ENCODE measurements at regions not wholly inside any gene's neighbourhood (a gene's known extent, or its start where the extent isn't known, plus 50 kb on each side); places are given as distances from the start of the nearest gene placed in this dataset.

DNA sequence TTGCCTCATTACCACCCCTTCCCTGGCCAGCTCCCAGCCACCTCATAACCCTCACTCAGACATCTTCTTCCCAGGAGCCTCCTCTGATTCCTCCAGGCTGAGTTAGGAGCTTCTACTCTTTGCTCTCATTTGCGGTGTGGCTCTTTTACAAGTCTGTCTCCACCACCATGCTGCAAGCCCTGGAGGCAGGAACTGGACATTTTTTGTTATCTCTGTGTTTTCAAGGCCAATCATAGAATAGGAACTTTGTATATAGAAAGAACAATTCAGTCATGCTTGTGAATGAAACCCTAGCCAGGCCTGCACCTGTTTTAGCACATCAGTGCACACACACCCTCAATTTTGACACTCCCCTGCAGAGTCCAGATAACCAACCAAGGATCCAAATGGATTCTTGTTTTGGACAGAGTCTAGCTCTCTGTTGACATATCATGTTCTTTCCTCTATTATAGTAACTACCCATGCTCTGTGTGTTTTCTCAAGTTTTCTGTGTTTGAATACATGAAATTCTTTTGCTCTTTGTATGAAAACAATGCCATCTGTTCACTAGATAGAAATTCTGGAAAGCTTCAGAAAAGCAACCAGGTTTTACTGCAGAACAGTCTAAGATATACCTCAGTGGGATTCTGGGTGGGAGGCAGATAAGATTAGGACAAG is 60.9 kb upstream of the ZNF648 start:
- Histone ChIP-seq H3K9me3 (no peaks in the 10 kb centered on the region), H3K27me3 (no peaks in the 10 kb centered on the region), H3K4me3 (no peak overlapping the region), H3K27ac (replicated peaks in 1 of 4) (no peak overlapping the region), H3K36me3 (no peaks in the 10 kb centered on the region), H3K4me1 (peaks cover 0 to 15% (median 6%) of the 10 kb centered on the region in 4 donors)
- no peak for DNase-seq (ENCODE audit: extremely low spot score)
- TF ChIP-seq EP300 (IDR thresholded peaks at IDR 0.05): no peak
- TF ChIP-seq POLR2A (IDR thresholded peaks at IDR 0.05; ENCODE audit: low read depth): no peak
- TF ChIP-seq, protein P1, sequence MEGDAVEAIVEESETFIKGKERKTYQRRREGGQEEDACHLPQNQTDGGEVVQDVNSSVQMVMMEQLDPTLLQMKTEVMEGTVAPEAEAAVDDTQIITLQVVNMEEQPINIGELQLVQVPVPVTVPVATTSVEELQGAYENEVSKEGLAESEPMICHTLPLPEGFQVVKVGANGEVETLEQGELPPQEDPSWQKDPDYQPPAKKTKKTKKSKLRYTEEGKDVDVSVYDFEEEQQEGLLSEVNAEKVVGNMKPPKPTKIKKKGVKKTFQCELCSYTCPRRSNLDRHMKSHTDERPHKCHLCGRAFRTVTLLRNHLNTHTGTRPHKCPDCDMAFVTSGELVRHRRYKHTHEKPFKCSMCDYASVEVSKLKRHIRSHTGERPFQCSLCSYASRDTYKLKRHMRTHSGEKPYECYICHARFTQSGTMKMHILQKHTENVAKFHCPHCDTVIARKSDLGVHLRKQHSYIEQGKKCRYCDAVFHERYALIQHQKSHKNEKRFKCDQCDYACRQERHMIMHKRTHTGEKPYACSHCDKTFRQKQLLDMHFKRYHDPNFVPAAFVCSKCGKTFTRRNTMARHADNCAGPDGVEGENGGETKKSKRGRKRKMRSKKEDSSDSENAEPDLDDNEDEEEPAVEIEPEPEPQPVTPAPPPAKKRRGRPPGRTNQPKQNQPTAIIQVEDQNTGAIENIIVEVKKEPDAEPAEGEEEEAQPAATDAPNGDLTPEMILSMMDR (IDR thresholded peaks at IDR 0.05): no peak
- no peak for TF ChIP-seq POLR2AphosphoS5 (IDR thresholded peaks at IDR 0.05)
- WGBS: 94% methylated on average over 1 of the region's 1 CpG
- intact Hi-C loops (cut with DNase I): no loop called here

DNA sequence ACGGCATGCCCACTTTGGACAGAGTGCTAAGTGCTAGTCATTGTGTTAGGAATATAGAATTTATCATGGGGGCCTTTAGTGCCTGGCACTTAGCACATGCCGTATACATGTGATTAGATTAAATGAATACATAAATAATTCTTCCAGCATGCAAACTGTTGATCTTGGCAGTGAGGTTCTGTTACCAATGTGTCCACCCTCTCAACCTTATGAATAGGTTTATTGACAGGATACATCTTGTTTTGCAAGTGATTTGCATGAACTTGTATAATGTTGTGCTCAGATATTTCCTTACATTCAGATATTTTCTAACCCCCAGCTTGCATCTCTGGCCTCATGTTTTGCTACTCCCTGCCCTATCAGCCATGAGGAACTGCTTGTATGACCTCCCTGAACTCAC is 60.3 kb upstream of the ZNF648 start:
- Histone ChIP-seq H3K27me3 (no peaks in the 10 kb centered on the region), H3K4me3 (no peak overlapping the region), H3K36me3 (no peaks in the 10 kb centered on the region), H3K4me1 (peaks cover 0 to 15% (median 6%) of the 10 kb centered on the region in 4 donors), H3K9me3 (no peaks in the 10 kb centered on the region), H3K27ac (replicated peaks in 1 of 4) (no peak overlapping the region)
- no peak for DNase-seq (ENCODE audit: extremely low spot score)
- 94% methylated on average over 2 of the region's 2 CpGs for WGBS
- intact Hi-C loops (cut with DNase I): no loop called here
- TF ChIP-seq POLR2AphosphoS5 (IDR thresholded peaks at IDR 0.05) (no peak), EP300 (IDR thresholded peaks at IDR 0.05) (no peak), POLR2A (IDR thresholded peaks at IDR 0.05; ENCODE audit: low read depth) (no peak)
- TF ChIP-seq, protein P1 (IDR thresholded peaks at IDR 0.05): no peak

DNA sequence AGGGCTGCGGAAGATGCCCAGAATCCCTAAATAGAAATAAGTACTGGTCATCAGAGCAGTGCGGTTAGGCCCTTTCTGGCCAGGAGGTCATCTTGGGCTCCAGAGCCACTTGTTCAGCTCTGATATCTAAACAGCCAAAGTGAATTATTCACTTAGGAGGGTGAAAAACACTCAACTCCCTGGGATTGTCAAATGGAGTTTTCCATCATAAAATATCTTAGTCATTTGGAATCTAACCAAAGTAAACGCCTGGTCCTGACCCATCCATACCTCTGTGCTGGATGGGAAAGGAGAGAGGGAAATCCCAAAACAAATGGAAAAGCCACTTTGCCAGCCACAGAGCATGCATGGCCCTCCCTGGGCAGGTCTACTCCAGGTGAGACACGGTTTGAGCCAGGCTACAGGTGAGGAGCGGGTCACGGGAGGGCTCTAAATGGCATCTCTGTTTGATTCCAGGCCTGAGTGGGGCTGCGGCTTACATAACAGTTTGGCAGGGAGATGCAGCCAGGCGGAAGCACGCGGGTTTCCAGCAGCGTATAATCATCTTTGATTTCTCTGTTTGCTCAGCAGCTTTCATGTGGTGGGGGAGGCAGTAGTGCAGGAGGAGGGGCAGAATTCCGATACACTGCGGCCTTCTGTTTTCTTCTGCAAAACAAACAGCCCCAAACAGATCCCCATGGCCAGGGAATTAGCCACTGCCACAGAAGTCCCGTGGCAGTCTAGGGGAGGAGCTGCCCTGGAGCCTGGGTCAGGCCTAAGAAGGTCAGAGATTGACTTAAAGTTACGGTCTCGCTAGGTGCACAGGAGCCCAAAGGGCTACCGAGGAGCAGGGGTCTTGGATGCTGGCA is 59.1 kb upstream of the ZNF648 start:
- Histone ChIP-seq H3K27ac (replicated peaks in 1 of 4) (peak overlapping the region in 1 of 4 donors; percentile 20), H3K27me3 (no peaks in the 10 kb centered on the region), H3K4me3 (no peak overlapping the region), H3K9me3 (no peaks in the 10 kb centered on the region), H3K4me1 (peaks cover 0 to 15% (median 6%) of the 10 kb centered on the region in 4 donors), H3K36me3 (no peaks in the 10 kb centered on the region)
- DNase-seq (ENCODE audit: extremely low spot score): no peak
- intact Hi-C loops (cut with DNase I): no loop called here
- WGBS: 70% methylated on average over 14 of the region's 17 CpGs
- peak in 1 of 2 donors; percentile 13 for TF ChIP-seq POLR2AphosphoS5 (IDR thresholded peaks at IDR 0.05)
- no peak for TF ChIP-seq POLR2A (IDR thresholded peaks at IDR 0.05; ENCODE audit: low read depth)

DNA sequence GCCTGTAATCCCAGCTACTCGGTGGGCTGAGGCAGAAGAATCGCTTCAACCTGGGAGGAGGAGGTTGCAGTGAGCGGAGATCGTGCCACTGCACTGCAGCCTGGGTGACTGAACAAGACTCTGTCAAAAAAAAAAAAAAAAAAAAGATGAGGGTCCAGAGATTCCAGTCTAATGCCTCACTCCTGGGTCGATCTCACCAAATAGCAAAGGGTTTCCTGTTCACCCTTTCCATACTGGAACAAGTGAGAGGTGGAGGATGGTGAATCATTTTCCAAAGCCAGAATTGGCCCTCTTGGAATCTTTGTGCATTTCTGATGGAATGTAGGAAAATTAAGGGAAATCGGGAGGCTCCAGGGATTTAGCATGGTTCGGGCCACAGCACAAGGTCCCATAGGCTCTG is 58.1 kb upstream of the ZNF648 start:
- intact Hi-C loops (cut with DNase I): no loop called here
- DNase-seq (ENCODE audit: extremely low spot score): no peak
- H3K27ac ChIP-seq (replicated peaks in 1 of 4): no peak overlapping the region
- H3K27me3 ChIP-seq: no peaks in the 10 kb centered on the region
- WGBS: 77% methylated on average over 7 of the region's 7 CpGs
- no peaks in the 10 kb centered on the region for H3K36me3 ChIP-seq
- no peak for TF ChIP-seq EP300 (IDR thresholded peaks at IDR 0.05)
- no peak for TF ChIP-seq POLR2AphosphoS5 (IDR thresholded peaks at IDR 0.05)
- TF ChIP-seq, protein P1 (IDR thresholded peaks at IDR 0.05): no peak
- TF ChIP-seq POLR2A (IDR thresholded peaks at IDR 0.05; ENCODE audit: low read depth): no peak
- no peak overlapping the region for H3K4me3 ChIP-seq
- H3K9me3 ChIP-seq: no peaks in the 10 kb centered on the region
- H3K4me1 ChIP-seq: peaks cover 0 to 15% (median 6%) of the 10 kb centered on the region in 4 donors

DNA sequence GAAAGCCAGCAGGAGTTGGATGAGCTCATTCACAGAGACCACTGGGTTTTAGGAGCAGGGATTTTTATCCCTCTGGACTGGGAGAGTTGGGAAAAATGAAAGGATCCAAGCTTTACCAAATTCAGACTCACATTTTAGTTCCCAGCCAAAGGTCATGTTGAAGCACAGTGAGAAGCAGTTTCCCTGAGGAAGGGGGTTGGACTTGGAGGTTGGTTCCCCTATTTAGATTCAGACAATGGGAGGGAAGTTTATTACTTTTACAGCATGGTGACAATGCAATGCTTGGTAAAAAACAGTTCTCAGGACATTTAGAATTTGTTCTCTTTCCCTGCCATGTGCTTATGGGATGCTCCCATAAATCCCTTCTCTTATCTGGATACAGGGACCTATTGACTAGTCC is 57.3 kb upstream of the ZNF648 start:
- H3K36me3 ChIP-seq: no peaks in the 10 kb centered on the region
- H3K27me3 ChIP-seq: no peaks in the 10 kb centered on the region
- no peak for DNase-seq (ENCODE audit: extremely low spot score)
- H3K4me3 ChIP-seq: no peak overlapping the region
- no peak for TF ChIP-seq EP300 (IDR thresholded peaks at IDR 0.05)
- TF ChIP-seq POLR2AphosphoS5 (IDR thresholded peaks at IDR 0.05): no peak
- TF ChIP-seq POLR2A (IDR thresholded peaks at IDR 0.05; ENCODE audit: low read depth): no peak
- TF ChIP-seq, protein P1 (IDR thresholded peaks at IDR 0.05): no peak
- H3K9me3 ChIP-seq: no peaks in the 10 kb centered on the region
- H3K4me1 ChIP-seq: peaks cover 0 to 15% (median 7%) of the 10 kb centered on the region in 4 donors
- intact Hi-C loops (cut with DNase I): no loop called here
- H3K27ac ChIP-seq (replicated peaks in 1 of 4): no peak overlapping the region

Data from esophagus muscularis mucosa (tissue), 4 donors.